Keratinocyte (primary cell): ENCODE measurements at regions not wholly inside any gene's neighbourhood (a gene's known extent, or its start where the extent isn't known, plus 50 kb on each side); places are given as distances from the start of the nearest gene placed in this dataset.

Source experiments
- DNase-seq: peaks from one replicate; pipeline ENCODE4 v3.0.0-alpha.2; 2011; ENCODE audit warnings: low read depth, missing footprints, low spot score
- FAIRE-seq: peaks from 2 replicates; lab custom pipeline; 2011; peaks lifted over from hg19 to GRCh38; lab: Jason Lieb, UNC
- H2AFZ ChIP-seq: 2 replicates; pipeline ENCODE4 v1.6.0; 2012; ENCODE audit warnings: low read length, control low read depth, inconsistent platforms; ENCODE audit not compliant: control insufficient read depth
- H3K27ac ChIP-seq: 2 replicates; pipeline ENCODE4 v1.5.1; 2011; ENCODE audit warnings: low read length; ENCODE audit not compliant: control insufficient read depth, insufficient read depth
- H3K27me3 ChIP-seq: 3 replicates; pipeline ENCODE4 v1.6.0; 2011; ENCODE audit warnings: low read length; ENCODE audit not compliant: control insufficient read depth, insufficient read depth; ENCODE audit errors: extremely low read depth
- H3K36me3 ChIP-seq, 2 experiments: 2 replicates in 1 of 2; 3 replicates in 1 of 2; pipeline ENCODE4 v1.5.1; 2011; ENCODE audit warnings: low read length in 2 of 2, mild to moderate bottlenecking in 1 of 2; ENCODE audit not compliant: control insufficient read depth in 2 of 2, insufficient read depth in 2 of 2; ENCODE audit errors: extremely low read depth in 1 of 2
- H3K4me1 ChIP-seq: 3 replicates; pipeline ENCODE4 v1.5.1; 2011; ENCODE audit warnings: low read length; ENCODE audit not compliant: control insufficient read depth, insufficient read depth; ENCODE audit errors: extremely low read depth
- H3K4me2 ChIP-seq: 3 replicates; pipeline ENCODE4 v1.6.0; 2011; ENCODE audit warnings: low read depth, low read length; ENCODE audit not compliant: control insufficient read depth, insufficient read depth; ENCODE audit errors: extremely low read depth
- H3K4me3 ChIP-seq, 3 experiments: fragments of 200-600 bp in 1 of 3; sonication (generic) in 1 of 3; 2 replicates in 2 of 3; 3 replicates in 1 of 3; pipeline ENCODE4 v1.5.1; 2011 to 2016; ENCODE audit warnings: low read length in 3 of 3, mild to moderate bottlenecking in 3 of 3, control low read depth in 2 of 3, inconsistent platforms in 1 of 3, low read depth in 1 of 3, mixed read lengths in 1 of 3, mixed run types in 1 of 3, moderate library complexity in 1 of 3; ENCODE audit not compliant: control insufficient read depth in 2 of 3, insufficient read depth in 2 of 3; ENCODE audit errors: extremely low read depth in 1 of 3
- H3K79me2 ChIP-seq: 2 replicates; pipeline ENCODE4 v1.6.0; 2012; ENCODE audit warnings: low read length; ENCODE audit not compliant: control insufficient read depth, insufficient read depth
- H3K9ac ChIP-seq: 3 replicates; pipeline ENCODE4 v1.6.0; 2011; ENCODE audit warnings: low read length; ENCODE audit not compliant: control insufficient read depth, insufficient read depth; ENCODE audit errors: extremely low read depth
- H3K9me1 ChIP-seq: 3 replicates; pipeline ENCODE4 v1.6.0; 2011; ENCODE audit warnings: low read length; ENCODE audit not compliant: control insufficient read depth, insufficient read depth; ENCODE audit errors: extremely low read depth
- H3K9me3 ChIP-seq: 2 replicates; pipeline ENCODE4 v1.5.1; 2012; ENCODE audit warnings: low read depth, low read length; ENCODE audit not compliant: control insufficient read depth
- H4K20me1 ChIP-seq: 3 replicates; pipeline ENCODE4 v1.6.0; 2011; ENCODE audit warnings: low read length; ENCODE audit not compliant: control insufficient read depth, insufficient read depth; ENCODE audit errors: extremely low read depth
- EZH2 ChIP-seq: IDR thresholded peaks from one replicate; pipeline ENCODE4 v1.6.1; 2012; ENCODE audit warnings: inconsistent platforms, mild to moderate bottlenecking, low read length, moderate library complexity
- dilution Hi-C: fragments of 300-500 bp; cut with MboI; formaldehyde crosslinking; loops from one replicate; pipeline ENCODE4 v1.7.0; 2020; ENCODE audit warnings: low sequenced_read_pairs; ENCODE audit not compliant: extremely low pct_ligation_motif_present
- TF ChIP-seq, protein P1 (sequence below), 3 experiments: IDR thresholded peaks in 1 of 3; conservative IDR thresholded peaks in 1 of 3; optimal IDR thresholded peaks in 1 of 3; 2 replicates in 2 of 3; 3 replicates in 1 of 3; pipeline versions ENCODE3 to v1.5.1; 2011; ENCODE audit warnings: low read length in 3 of 3, mild to moderate bottlenecking in 3 of 3, moderate library complexity in 2 of 3, control low read depth in 1 of 3, inconsistent platforms in 1 of 3; ENCODE audit not compliant: insufficient read depth in 2 of 3; ENCODE audit errors: extremely low read depth in 1 of 3

- Histone ChIP-seq H2AFZ (no peak overlapping the region), H3K9me3 (no peaks in the 10 kb centered on the region), H4K20me1 (no peaks in the 10 kb centered on the region), H3K9me1 (no peaks in the 10 kb centered on the region), H3K4me2 (no peak overlapping the region), H3K27me3 (no peaks in the 10 kb centered on the region), H3K36me3 (no peaks in the 10 kb centered on the region), H3K4me1 (no peaks in the 10 kb centered on the region), H3K27ac (no peak overlapping the region), H3K79me2 (no peaks in the 10 kb centered on the region), H3K4me3 (no peak overlapping the region), H3K9ac (no peak overlapping the region)
- FAIRE-seq = no peak
- dilution Hi-C loops = no loop called here
- TF ChIP-seq EZH2 = no peak
- TF ChIP-seq, protein P1, sequence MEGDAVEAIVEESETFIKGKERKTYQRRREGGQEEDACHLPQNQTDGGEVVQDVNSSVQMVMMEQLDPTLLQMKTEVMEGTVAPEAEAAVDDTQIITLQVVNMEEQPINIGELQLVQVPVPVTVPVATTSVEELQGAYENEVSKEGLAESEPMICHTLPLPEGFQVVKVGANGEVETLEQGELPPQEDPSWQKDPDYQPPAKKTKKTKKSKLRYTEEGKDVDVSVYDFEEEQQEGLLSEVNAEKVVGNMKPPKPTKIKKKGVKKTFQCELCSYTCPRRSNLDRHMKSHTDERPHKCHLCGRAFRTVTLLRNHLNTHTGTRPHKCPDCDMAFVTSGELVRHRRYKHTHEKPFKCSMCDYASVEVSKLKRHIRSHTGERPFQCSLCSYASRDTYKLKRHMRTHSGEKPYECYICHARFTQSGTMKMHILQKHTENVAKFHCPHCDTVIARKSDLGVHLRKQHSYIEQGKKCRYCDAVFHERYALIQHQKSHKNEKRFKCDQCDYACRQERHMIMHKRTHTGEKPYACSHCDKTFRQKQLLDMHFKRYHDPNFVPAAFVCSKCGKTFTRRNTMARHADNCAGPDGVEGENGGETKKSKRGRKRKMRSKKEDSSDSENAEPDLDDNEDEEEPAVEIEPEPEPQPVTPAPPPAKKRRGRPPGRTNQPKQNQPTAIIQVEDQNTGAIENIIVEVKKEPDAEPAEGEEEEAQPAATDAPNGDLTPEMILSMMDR (optimal IDR thresholded peaks at IDR 0.05 in 1 of 3, IDR thresholded peaks at IDR 0.05 in 1 of 3, conservative IDR thresholded peaks at IDR 0.05 in 1 of 3; ENCODE audit: extremely low read depth in 1 of 3, insufficient read depth in 2 of 3, low read length in 3 of 3) = no peak
- no peak for DNase-seq
Measured at GRCh38 chr4:156303708-156304107, 350.0 kb upstream of the CTSO start.

- H3K4me2 ChIP-seq = no peak overlapping the region
- dilution Hi-C loops = no loop called here
- DNase-seq = no peak
- H3K4me1 ChIP-seq = peaks cover 9% of the 10 kb centered on the region
- H3K79me2 ChIP-seq = no peaks in the 10 kb centered on the region
- H3K36me3 ChIP-seq = no peaks in the 10 kb centered on the region
- FAIRE-seq = no peak
- H3K9me3 ChIP-seq = no peaks in the 10 kb centered on the region
- no peak overlapping the region for H3K27ac ChIP-seq
- no peaks in the 10 kb centered on the region for H4K20me1 ChIP-seq
- no peaks in the 10 kb centered on the region for H3K27me3 ChIP-seq
- H2AFZ ChIP-seq = no peak overlapping the region
- no peak overlapping the region for H3K4me3 ChIP-seq
- H3K9ac ChIP-seq = no peak overlapping the region
- TF ChIP-seq, protein P1 (optimal IDR thresholded peaks at IDR 0.05 in 1 of 3, IDR thresholded peaks at IDR 0.05 in 1 of 3, conservative IDR thresholded peaks at IDR 0.05 in 1 of 3; ENCODE audit: extremely low read depth in 1 of 3, insufficient read depth in 2 of 3, low read length in 3 of 3) = no peak
- TF ChIP-seq EZH2 = no peak
- no peaks in the 10 kb centered on the region for H3K9me1 ChIP-seq
Measured at GRCh38 chr4:156298230-156298629, 344.6 kb upstream of the CTSO start.
